SK-N-SH treated with all-trans-retinoic acid at 6 μM for 48 hours (cell line): ENCODE measurements at regions not wholly inside any gene's neighbourhood (a gene's known extent, or its start where the extent isn't known, plus 50 kb on each side); places are given as distances from the start of the nearest gene placed in this dataset.

Source experiments
- ARNTL ChIP-seq: fragments of 450-650 bp; formaldehyde crosslinking; IDR thresholded peaks from 2 replicates; pipeline ENCODE4 v1.5.0; 2020; ENCODE audit warnings: low read depth, mild to moderate bottlenecking, moderate library complexity, borderline replicate concordance
- CREB5 ChIP-seq: fragments of 250-450 bp; sonication (Bioruptor Pico); IDR thresholded peaks from 2 replicates; pipeline ENCODE4 v1.5.1; 2020; ENCODE audit warnings: low read depth, mild to moderate bottlenecking, moderate library complexity
- GLIS3 ChIP-seq: fragments of 250-450 bp; sonication (Bioruptor Pico); IDR thresholded peaks from 2 replicates; pipeline ENCODE4 v1.5.0; 2020; ENCODE audit warnings: mild to moderate bottlenecking, moderate library complexity
- PATZ1 ChIP-seq: fragments of 250-450 bp; sonication (Bioruptor Pico); IDR thresholded peaks from 2 replicates; pipeline ENCODE4 v1.8.0; 2020; ENCODE audit warnings: mild to moderate bottlenecking, moderate library complexity, borderline replicate concordance
- RARB ChIP-seq: fragments of 250-450 bp; sonication (Bioruptor Pico); IDR thresholded peaks from 2 replicates; pipeline ENCODE4 v1.8.0; 2021; ENCODE audit warnings: mild to moderate bottlenecking, moderate library complexity
- TCF4 ChIP-seq: fragments of 250-450 bp; sonication (Bioruptor Pico); IDR thresholded peaks from 2 replicates; pipeline ENCODE4 v1.8.0; 2021; ENCODE audit warnings: mild to moderate bottlenecking, moderate library complexity, borderline replicate concordance
- ZFP3 ChIP-seq: fragments of 250-450 bp; sonication (Bioruptor Pico); IDR thresholded peaks from 2 replicates; pipeline ENCODE4 v1.5.0; 2020; ENCODE audit warnings: mild to moderate bottlenecking, moderate library complexity
- ZNF70 ChIP-seq: fragments of 450-650 bp; formaldehyde crosslinking; IDR thresholded peaks from 2 replicates; pipeline ENCODE4 v1.5.0; 2020; ENCODE audit warnings: mild to moderate bottlenecking, moderate library complexity

- TF ChIP-seq ZFP3: no peak
- TF ChIP-seq GLIS3 (CRISPR knock-in tag): no peak
- no peak for TF ChIP-seq PATZ1 (CRISPR knock-in tag)
- TF ChIP-seq CREB5 (CRISPR knock-in tag): no peak
- no peak for TF ChIP-seq ARNTL (CRISPR knock-in tag)
- no peak for TF ChIP-seq TCF4
- TF ChIP-seq ZNF70: no peak
- no peak for TF ChIP-seq RARB
Observed at GRCh38 chr1:95503278-95504030, 269.4 kb downstream of the RWDD3 start.
